ENCODE measurements at regions not wholly inside any gene's neighbourhood (a gene's known extent, or its start where the extent isn't known, plus 50 kb on each side); places are given as distances from the start of the nearest gene placed in this dataset.
"Not testable (repeated sequence)": the region's sequence is repeated elsewhere in the genome, so short reads cannot be mapped to it uniquely, and the experiment has no call there.

DNA sequence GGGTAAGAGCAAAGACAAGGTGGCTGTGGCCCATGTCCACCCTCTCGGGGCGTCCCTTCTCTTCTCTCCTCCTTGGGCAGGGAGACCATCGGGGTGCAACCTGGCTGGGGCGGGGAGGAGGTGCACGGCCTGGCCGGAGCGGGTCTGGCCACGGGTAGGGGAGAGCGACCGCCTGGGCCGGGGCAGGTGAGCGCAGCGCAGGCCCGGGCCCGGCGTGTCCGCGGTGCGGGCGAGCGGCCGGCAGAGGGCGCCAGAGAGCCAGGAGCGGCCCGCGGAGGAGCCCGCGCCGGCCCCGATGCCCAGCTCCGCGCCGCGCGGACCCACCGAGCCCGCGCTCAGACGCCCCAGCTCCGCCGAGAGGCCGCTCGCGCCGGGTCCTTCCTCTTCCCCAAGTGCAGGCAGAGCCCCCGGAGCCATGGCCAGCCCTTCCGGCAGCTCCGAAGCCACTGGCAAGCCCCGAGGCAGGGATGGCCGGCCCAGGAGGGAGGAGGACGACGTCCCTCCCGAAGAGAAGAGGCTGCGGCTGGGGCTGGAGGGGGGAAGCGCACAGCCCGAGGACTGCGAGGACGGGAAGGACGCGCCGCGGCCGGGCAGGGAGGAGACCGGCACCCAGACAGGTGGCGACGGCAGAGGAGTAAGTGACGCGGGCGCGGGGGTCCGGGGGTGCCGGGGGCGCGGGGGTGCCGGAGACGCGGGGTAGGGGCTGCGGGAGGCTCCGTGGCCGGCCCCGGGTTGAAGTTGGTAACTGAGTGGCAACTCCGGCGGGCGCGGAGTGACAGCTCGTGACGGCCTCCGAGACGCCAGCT is 142.1 kb upstream of the EEF2KMT start:
- H2AFZ ChIP-seq (ENCODE audit: low read length); H3K9me3 ChIP-seq (ENCODE audit: low read length); H3K27me3 ChIP-seq (ENCODE audit: low read length); CTCF ChIA-PET; H4K20me1 ChIP-seq (ENCODE audit: low read length); H3K4me3 ChIP-seq (ENCODE audit: low read length); BruUV-seq (replicated peaks); H3K4me1 ChIP-seq (ENCODE audit: insufficient read depth, low read length); POLR2A ChIA-PET (ENCODE audit: unreplicated experiment); ATAC-seq; H3F3A ChIP-seq (ENCODE audit: low read length, unreplicated experiment); H3K27ac ChIP-seq (ENCODE audit: low read length); intact Hi-C loops (cut with micrococcal nuclease); H3K36me3 ChIP-seq (ENCODE audit: low read depth, low read length); H3K79me2 ChIP-seq (ENCODE audit: low read length); H3K9me2 ChIP-seq (replicated peaks; ENCODE audit: low read length); H3K9ac ChIP-seq (ENCODE audit: low read length); H3K4me2 ChIP-seq (ENCODE audit: low read length): not testable (repeated sequence)
- peak; percentile 21; the same call in 1 of the 2 replicates for TF ChIP-seq CTCF (conservative IDR thresholded peaks at IDR 0.05; ENCODE audit: low read depth, low read length)
- peak; percentile 8 for DNase-seq

DNA sequence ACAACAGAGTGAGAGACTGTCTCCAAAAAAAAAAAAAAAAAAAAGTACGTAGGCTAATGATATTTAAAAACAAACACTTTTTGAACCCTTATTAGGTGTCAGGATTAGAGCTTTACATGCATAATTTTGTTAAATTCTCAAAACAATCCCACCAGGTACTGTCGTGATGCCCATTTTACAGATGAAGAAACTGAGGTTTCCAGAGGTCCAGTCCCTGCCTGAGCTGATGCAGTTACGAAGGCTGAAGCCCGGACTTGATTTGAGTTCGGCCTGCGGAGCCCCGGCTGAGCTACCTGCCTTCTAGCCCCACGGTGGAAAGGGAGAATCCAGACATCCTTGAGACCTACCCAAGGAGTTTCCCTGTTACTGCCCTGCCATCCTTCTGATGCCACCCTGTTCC is 137.5 kb upstream of the EEF2KMT start:
- DNase-seq (no peak), ATAC-seq (no peak)
- Histone ChIP-seq H3K9me2 (replicated peaks; ENCODE audit: low read length) (no peaks in the 10 kb centered on the region), H3K4me2 (ENCODE audit: low read length) (no peak overlapping the region), H3K9ac (ENCODE audit: low read length) (no peak overlapping the region), H4K20me1 (ENCODE audit: low read length) (no peaks in the 10 kb centered on the region), H3K36me3 (ENCODE audit: low read depth, low read length) (no peaks in the 10 kb centered on the region), H3F3A (ENCODE audit: low read length, unreplicated experiment) (no peaks in the 10 kb centered on the region), H3K4me1 (ENCODE audit: insufficient read depth, low read length) (no peaks in the 10 kb centered on the region), H2AFZ (ENCODE audit: low read length) (no peak overlapping the region), H3K27me3 (ENCODE audit: low read length) (peaks cover 3% of the 10 kb centered on the region; the same call in 1 of the 2 replicates), H3K4me3 (ENCODE audit: low read length) (no peak overlapping the region), H3K27ac (ENCODE audit: low read length) (no peak overlapping the region), H3K79me2 (ENCODE audit: low read length) (no peaks in the 10 kb centered on the region), H3K9me3 (ENCODE audit: low read length) (no peaks in the 10 kb centered on the region)
- intact Hi-C loops (cut with micrococcal nuclease): no loop called here
- no TSS peak for BruUV-seq (replicated peaks)
- TF ChIP-seq CTCF (conservative IDR thresholded peaks at IDR 0.05; ENCODE audit: low read depth, low read length): no peak
- no peak for TF ChIP-seq EZH2phosphoT487 (IDR thresholded peaks at IDR 0.05; ENCODE audit: borderline replicate concordance, low read length)
- no peak for TF ChIP-seq EZH2 (IDR thresholded peaks at IDR 0.05; ENCODE audit: low read length, unreplicated experiment)
- ChIA-PET POLR2A (ENCODE audit: unreplicated experiment) (no interaction called here), CTCF (no interaction called here)

DNA sequence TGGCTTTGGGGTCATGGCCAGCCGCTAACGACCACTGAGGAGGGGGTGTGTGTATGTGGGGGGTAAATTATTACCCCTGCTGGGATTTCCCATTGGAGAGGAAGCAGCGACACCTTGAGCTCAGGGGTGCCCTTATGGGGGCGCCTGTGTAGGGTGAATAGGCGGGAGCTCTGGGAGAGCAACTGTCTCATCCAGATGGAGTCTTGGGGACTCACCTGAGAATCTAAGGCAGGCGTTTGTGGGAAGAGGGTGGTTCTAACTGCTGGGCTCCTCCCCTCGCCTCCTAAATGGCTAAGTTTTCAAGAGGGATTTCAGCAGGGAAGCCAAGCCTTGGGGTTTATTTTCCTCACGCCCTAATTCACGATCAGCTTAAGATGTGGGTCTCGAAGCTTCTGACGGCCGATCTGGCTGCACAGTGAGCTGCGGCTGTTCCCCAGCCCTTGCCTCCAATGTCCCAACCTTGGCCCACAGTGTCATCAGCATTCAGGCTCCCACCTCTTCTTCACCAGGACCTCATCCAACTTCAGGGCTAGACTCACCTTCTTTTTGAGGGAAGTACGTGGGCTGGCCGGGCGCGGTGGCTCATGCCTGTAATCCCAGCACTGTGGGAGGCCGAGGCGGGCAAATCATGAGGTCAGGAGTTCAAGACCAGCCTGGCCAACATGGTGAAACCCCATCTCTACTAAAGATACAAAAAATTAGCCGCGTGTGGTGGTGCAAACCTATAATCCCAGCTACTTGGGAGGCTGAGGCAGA is 136.9 kb upstream of the EEF2KMT start:
- Histone ChIP-seq H4K20me1 (ENCODE audit: low read length) (no peaks in the 10 kb centered on the region), H3K79me2 (ENCODE audit: low read length) (no peaks in the 10 kb centered on the region), H3K27me3 (ENCODE audit: low read length) (peaks cover 3% of the 10 kb centered on the region; the same call in 1 of the 2 replicates), H3K9ac (ENCODE audit: low read length) (no peak overlapping the region), H3K27ac (ENCODE audit: low read length) (no peak overlapping the region), H3K4me2 (ENCODE audit: low read length) (no peak overlapping the region), H3K4me1 (ENCODE audit: insufficient read depth, low read length) (no peaks in the 10 kb centered on the region), H3K9me3 (ENCODE audit: low read length) (no peaks in the 10 kb centered on the region), H3K36me3 (ENCODE audit: low read depth, low read length) (no peaks in the 10 kb centered on the region), H3K9me2 (replicated peaks; ENCODE audit: low read length) (no peaks in the 10 kb centered on the region), H3K4me3 (ENCODE audit: low read length) (no peak overlapping the region), H3F3A (ENCODE audit: low read length, unreplicated experiment) (no peaks in the 10 kb centered on the region), H2AFZ (ENCODE audit: low read length) (no peak overlapping the region)
- DNase-seq (no peak), ATAC-seq (no peak)
- TF ChIP-seq EZH2phosphoT487 (IDR thresholded peaks at IDR 0.05; ENCODE audit: borderline replicate concordance, low read length): no peak
- no peak for TF ChIP-seq CTCF (conservative IDR thresholded peaks at IDR 0.05; ENCODE audit: low read depth, low read length)
- TF ChIP-seq EZH2 (IDR thresholded peaks at IDR 0.05; ENCODE audit: low read length, unreplicated experiment): no peak
- no TSS peak for BruUV-seq (replicated peaks)
- POLR2A ChIA-PET (ENCODE audit: unreplicated experiment): no interaction called here
- CTCF ChIA-PET: no interaction called here
- intact Hi-C loops (cut with micrococcal nuclease): no loop called here
